Astrocyte (in vitro differentiated cells and primary cell): ENCODE measurements at regions not wholly inside any gene's neighbourhood (a gene's known extent, or its start where the extent isn't known, plus 50 kb on each side); places are given as distances from the start of the nearest gene placed in this dataset.
"Not testable (repeated sequence)": the region's sequence is repeated elsewhere in the genome, so short reads cannot be mapped to it uniquely, and the experiment has no call there.

ENCODE experiments used
- DNase-seq: peaks from one replicate; pipeline ENCODE4 v3.0.0-alpha.2; 2010; ENCODE audit warnings: low read depth
- FAIRE-seq: peaks from 2 replicates; lab custom pipeline; 2011; peaks lifted over from hg19 to GRCh38; lab: Jason Lieb, UNC
- H2AFZ ChIP-seq: 2 replicates; pipeline ENCODE4 v1.6.0; 2012; ENCODE audit warnings: low read depth, low read length, inconsistent platforms
- H3K27ac ChIP-seq: 2 replicates; pipeline ENCODE4 v1.5.1; 2011; ENCODE audit warnings: low read depth, low read length, inconsistent platforms
- H3K27me3 ChIP-seq: 2 replicates; pipeline ENCODE4 v1.6.0; 2011; ENCODE audit warnings: low read length, inconsistent platforms; ENCODE audit not compliant: insufficient read depth
- H3K36me3 ChIP-seq: 2 replicates; pipeline ENCODE4 v1.5.1; 2011; ENCODE audit warnings: low read length, inconsistent platforms; ENCODE audit not compliant: insufficient read depth
- H3K4me1 ChIP-seq: 2 replicates; pipeline ENCODE4 v1.5.1; 2011; ENCODE audit warnings: low read length, inconsistent platforms; ENCODE audit not compliant: insufficient read depth
- H3K4me2 ChIP-seq: 2 replicates; pipeline ENCODE4 v1.6.0; 2012; ENCODE audit warnings: low read length, inconsistent platforms
- H3K4me3 ChIP-seq: 2 replicates; pipeline ENCODE4 v1.5.1; 2011; ENCODE audit warnings: low read depth, mild to moderate bottlenecking, low read length, inconsistent platforms; ENCODE audit not compliant: insufficient read depth
- H3K79me2 ChIP-seq: 2 replicates; pipeline ENCODE4 v1.6.0; 2012; ENCODE audit warnings: mild to moderate bottlenecking, low read length, inconsistent platforms; ENCODE audit not compliant: insufficient read depth
- H3K9ac ChIP-seq: 2 replicates; pipeline ENCODE4 v1.6.0; 2012; ENCODE audit warnings: mild to moderate bottlenecking, low read length, inconsistent platforms
- H3K9me3 ChIP-seq: 2 replicates; pipeline ENCODE4 v1.5.1; 2012; ENCODE audit warnings: low read depth, mild to moderate bottlenecking, low read length, inconsistent platforms; ENCODE audit not compliant: insufficient read depth
- H4K20me1 ChIP-seq: 2 replicates; pipeline ENCODE4 v1.6.0; 2012; ENCODE audit warnings: low read length, inconsistent platforms; ENCODE audit not compliant: insufficient read depth
- H3K27ac Mint-ChIP-seq: one replicate; pipeline ENCODE4 v1.8.0; 2021; ENCODE audit warnings: mild to moderate bottlenecking, mixed read lengths; ENCODE audit not compliant: unreplicated experiment
- H3K27me3 Mint-ChIP-seq: one replicate; pipeline ENCODE4 v1.8.0; 2021; ENCODE audit warnings: low read depth, mixed read lengths; ENCODE audit not compliant: unreplicated experiment
- H3K36me3 Mint-ChIP-seq: one replicate; pipeline ENCODE4 v1.8.0; 2021; ENCODE audit warnings: low read depth, mixed read lengths; ENCODE audit not compliant: unreplicated experiment
- H3K4me1 Mint-ChIP-seq: one replicate; pipeline ENCODE4 v1.8.0; 2021; ENCODE audit warnings: low read depth, mixed read lengths; ENCODE audit not compliant: unreplicated experiment
- H3K4me3 Mint-ChIP-seq: one replicate; pipeline ENCODE4 v1.8.0; 2021; ENCODE audit warnings: mild to moderate bottlenecking, moderate library complexity, mixed read lengths; ENCODE audit not compliant: unreplicated experiment
- H3K9me3 Mint-ChIP-seq: one replicate; pipeline ENCODE4 v1.8.0; 2021; ENCODE audit warnings: mild to moderate bottlenecking, mixed read lengths; ENCODE audit not compliant: unreplicated experiment
- EZH2 ChIP-seq: IDR thresholded peaks from 2 replicates; pipeline ENCODE4 v1.6.1; 2012; ENCODE audit warnings: mild to moderate bottlenecking, low read length, inconsistent platforms; ENCODE audit not compliant: insufficient read depth
- TF ChIP-seq, protein P1 (sequence below): IDR thresholded peaks from 2 replicates; pipeline ENCODE4 v1.5.1; 2011; ENCODE audit warnings: low read depth, mild to moderate bottlenecking, inconsistent platforms, low read length, moderate library complexity; ENCODE audit not compliant: insufficient read depth

DNA sequence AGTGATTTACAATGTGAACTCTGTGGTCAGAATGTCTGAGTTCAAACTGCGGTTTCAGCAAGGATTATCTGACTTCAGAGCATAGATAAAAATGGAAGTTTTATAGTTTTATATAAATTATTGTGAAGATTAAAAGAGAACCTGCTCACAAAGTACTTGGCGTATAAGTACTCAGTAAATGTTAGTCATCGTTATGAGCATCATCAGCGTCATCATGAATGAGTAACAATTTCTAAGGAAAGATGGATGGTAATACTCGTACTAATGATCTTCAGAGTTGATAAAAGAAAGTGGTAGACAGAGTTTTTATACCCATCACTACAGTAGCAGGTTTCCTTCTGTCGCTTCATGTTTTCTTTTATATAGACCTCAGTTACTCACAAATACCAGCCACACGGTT, 341.8 kb downstream of the RAP2B start:
- no peaks in the 10 kb centered on the region for H3K36me3 Mint-ChIP-seq
- Histone ChIP-seq H3K9me3 (no peaks in the 10 kb centered on the region), H3K27me3 (no peaks in the 10 kb centered on the region), H3K27ac (no peak overlapping the region), H3K36me3 (no peaks in the 10 kb centered on the region), H3K4me1 (no peaks in the 10 kb centered on the region), H3K79me2 (no peaks in the 10 kb centered on the region), H3K4me3 (no peak overlapping the region), H3K4me2 (no peak overlapping the region), H3K9ac (no peak overlapping the region), H2AFZ (no peak overlapping the region), H4K20me1 (no peaks in the 10 kb centered on the region)
- peaks cover 2% of the 10 kb centered on the region for H3K27me3 Mint-ChIP-seq
- no peak for TF ChIP-seq EZH2
- TF ChIP-seq, protein P1, sequence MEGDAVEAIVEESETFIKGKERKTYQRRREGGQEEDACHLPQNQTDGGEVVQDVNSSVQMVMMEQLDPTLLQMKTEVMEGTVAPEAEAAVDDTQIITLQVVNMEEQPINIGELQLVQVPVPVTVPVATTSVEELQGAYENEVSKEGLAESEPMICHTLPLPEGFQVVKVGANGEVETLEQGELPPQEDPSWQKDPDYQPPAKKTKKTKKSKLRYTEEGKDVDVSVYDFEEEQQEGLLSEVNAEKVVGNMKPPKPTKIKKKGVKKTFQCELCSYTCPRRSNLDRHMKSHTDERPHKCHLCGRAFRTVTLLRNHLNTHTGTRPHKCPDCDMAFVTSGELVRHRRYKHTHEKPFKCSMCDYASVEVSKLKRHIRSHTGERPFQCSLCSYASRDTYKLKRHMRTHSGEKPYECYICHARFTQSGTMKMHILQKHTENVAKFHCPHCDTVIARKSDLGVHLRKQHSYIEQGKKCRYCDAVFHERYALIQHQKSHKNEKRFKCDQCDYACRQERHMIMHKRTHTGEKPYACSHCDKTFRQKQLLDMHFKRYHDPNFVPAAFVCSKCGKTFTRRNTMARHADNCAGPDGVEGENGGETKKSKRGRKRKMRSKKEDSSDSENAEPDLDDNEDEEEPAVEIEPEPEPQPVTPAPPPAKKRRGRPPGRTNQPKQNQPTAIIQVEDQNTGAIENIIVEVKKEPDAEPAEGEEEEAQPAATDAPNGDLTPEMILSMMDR = no peak
- H3K9me3 Mint-ChIP-seq = no peaks in the 10 kb centered on the region
- H3K4me1 Mint-ChIP-seq = no peaks in the 10 kb centered on the region
- H3K4me3 Mint-ChIP-seq = no peak overlapping the region
- FAIRE-seq (no peak), DNase-seq (no peak)
- no peak overlapping the region for H3K27ac Mint-ChIP-seq

DNA sequence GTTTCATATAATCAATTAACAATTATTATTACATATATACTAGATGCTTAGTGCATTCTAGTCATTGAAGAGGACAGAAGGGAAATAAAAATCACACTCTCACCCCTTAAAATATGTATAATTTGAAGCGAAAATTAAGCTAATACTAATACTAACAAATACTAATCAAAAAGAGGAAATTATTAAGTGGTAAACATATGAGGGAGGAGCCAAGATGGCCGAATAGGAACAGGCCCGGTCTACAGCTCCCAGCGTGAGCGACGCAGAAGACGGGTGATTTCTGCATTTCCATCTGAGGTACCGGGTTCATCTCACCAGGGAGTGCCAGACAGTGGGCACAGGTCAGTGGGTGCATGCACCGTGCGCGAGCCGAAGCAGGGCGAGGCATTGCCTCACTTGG, 344.2 kb downstream of the RAP2B start:
- not testable (repeated sequence) for H3K9me3 Mint-ChIP-seq, H3K27me3 ChIP-seq, H3K36me3 Mint-ChIP-seq, FAIRE-seq, H3K27ac ChIP-seq, H3K4me1 Mint-ChIP-seq, H4K20me1 ChIP-seq, H3K27ac Mint-ChIP-seq, H3K36me3 ChIP-seq, H2AFZ ChIP-seq, H3K4me1 ChIP-seq, H3K9me3 ChIP-seq, H3K4me3 ChIP-seq, H3K4me2 ChIP-seq, H3K4me3 Mint-ChIP-seq, H3K9ac ChIP-seq, DNase-seq, H3K27me3 Mint-ChIP-seq, H3K79me2 ChIP-seq

DNA sequence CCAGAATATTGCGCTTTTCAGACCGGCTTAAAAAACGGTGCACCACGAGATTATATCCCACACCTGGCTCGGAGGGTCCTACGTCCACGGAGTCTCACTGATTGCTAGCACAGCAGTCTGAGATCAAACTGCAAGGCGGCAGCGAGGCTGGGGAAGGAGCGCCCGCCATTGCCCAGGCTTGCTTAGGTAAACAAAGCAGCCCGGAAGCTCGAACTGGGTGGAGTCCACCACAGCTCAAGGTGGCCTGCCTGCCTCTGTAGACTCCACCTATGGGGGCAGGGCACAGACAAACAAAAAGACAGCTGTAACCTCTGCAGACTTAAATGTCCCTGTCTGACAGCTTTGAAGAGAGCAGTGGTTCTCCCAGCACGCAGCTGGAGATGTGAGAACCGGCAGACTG, 344.7 kb downstream of the RAP2B start:
- not testable (repeated sequence) for H3K27me3 Mint-ChIP-seq, H3K36me3 Mint-ChIP-seq, H3K36me3 ChIP-seq, H3K4me1 Mint-ChIP-seq, H3K79me2 ChIP-seq, H3K4me1 ChIP-seq, H4K20me1 ChIP-seq, H3K9me3 ChIP-seq, H3K4me3 Mint-ChIP-seq, H3K4me2 ChIP-seq, H3K27ac ChIP-seq, DNase-seq, H3K9ac ChIP-seq, H2AFZ ChIP-seq, FAIRE-seq, H3K27me3 ChIP-seq, H3K9me3 Mint-ChIP-seq, H3K27ac Mint-ChIP-seq, H3K4me3 ChIP-seq

DNA sequence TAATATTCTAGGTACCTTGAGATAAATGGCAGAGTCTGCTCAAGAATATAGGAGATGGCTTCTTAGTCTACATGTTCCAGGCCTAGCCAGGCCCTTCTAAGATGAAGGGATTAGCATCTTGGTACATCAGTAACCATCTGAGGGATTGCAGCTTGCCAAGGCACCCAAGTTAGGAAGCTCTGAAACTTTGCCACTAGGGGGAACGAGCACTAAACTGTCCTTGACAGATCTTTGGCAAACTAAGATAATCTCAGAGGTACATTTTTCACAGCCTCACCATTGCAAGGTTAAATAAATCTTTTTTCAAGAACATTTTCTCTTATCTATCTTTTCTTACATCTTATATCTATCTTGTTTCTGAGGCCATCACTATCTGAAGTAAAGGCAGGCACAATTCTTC, 351.2 kb downstream of the RAP2B start:
- Histone ChIP-seq H2AFZ (no peak overlapping the region), H3K9me3 (no peaks in the 10 kb centered on the region), H3K4me3 (no peak overlapping the region), H3K4me1 (no peaks in the 10 kb centered on the region), H3K4me2 (no peak overlapping the region), H3K9ac (no peak overlapping the region), H3K36me3 (no peaks in the 10 kb centered on the region), H3K79me2 (no peaks in the 10 kb centered on the region), H4K20me1 (no peaks in the 10 kb centered on the region), H3K27me3 (no peaks in the 10 kb centered on the region), H3K27ac (no peak overlapping the region)
- TF ChIP-seq, protein P1 = peak; percentile 17
- no peak for TF ChIP-seq EZH2
- FAIRE-seq (no peak), DNase-seq (no peak)
- Mint-ChIP-seq H3K4me3 (no peak overlapping the region), H3K4me1 (no peaks in the 10 kb centered on the region), H3K27me3 (peaks cover under 1% of the 10 kb centered on the region), H3K36me3 (no peaks in the 10 kb centered on the region), H3K27ac (no peak overlapping the region), H3K9me3 (peaks cover 2% of the 10 kb centered on the region)
